ENCODE measurements at regions not wholly inside any gene's neighbourhood (a gene's known extent, or its start where the extent isn't known, plus 50 kb on each side); places are given as distances from the start of the nearest gene placed in this dataset.

- no peak for FAIRE-seq
- H3K4me3 ChIP-seq (ENCODE audit: extremely low read depth in 1 of 4, insufficient read depth in 2 of 4, low read depth in 3 of 4, low read length in 4 of 4): no peak overlapping the region
- no peak overlapping the region for H3K18ac ChIP-seq (ENCODE audit: extremely low read depth, low read length)
- no peaks in the 10 kb centered on the region for H3K27me3 ChIP-seq (replicated peaks in 1 of 4; ENCODE audit: control insufficient read depth in 3 of 4, extremely low read depth in 1 of 4, insufficient read depth in 3 of 4, low read length in 3 of 4)
- no peak overlapping the region for H3K4ac ChIP-seq (replicated peaks; ENCODE audit: insufficient read length, low read depth, low read length)
- no peak overlapping the region for H3K4me2 ChIP-seq (ENCODE audit: insufficient read depth in 1 of 2, low read depth in 2 of 2, low read length in 2 of 2)
- no peaks in the 10 kb centered on the region for H3K4me1 ChIP-seq (replicated peaks in 1 of 4; ENCODE audit: control insufficient read depth in 3 of 4, insufficient read depth in 4 of 4, low read length in 3 of 4)
- no peaks in the 10 kb centered on the region for H3K23me2 ChIP-seq (ENCODE audit: low read depth, low read length)
- peaks cover 0 to 4% of the 10 kb centered on the region in 2 experiments; a peak in 1 of 4 replicates for H3K9me3 ChIP-seq (ENCODE audit: insufficient read depth in 2 of 2, low read depth in 1 of 2, low read length in 1 of 2)
- 94% methylated on average over 1 of the region's 1 CpG; no CpG with 5 or more reads in 1 of the 2 experiments for WGBS, 2 experiments (ENCODE audit: extremely low coverage in 1 of 2, insufficient coverage in 1 of 2, insufficient read length in 1 of 2, insufficient replicate concordance in 2 of 2, low coverage in 1 of 2, low lambda C conversion rate in 2 of 2, missing lambda C conversion rate in 1 of 2)
- no peak overlapping the region for H3K23ac ChIP-seq (ENCODE audit: insufficient read length)
- H4K91ac ChIP-seq (replicated peaks; ENCODE audit: insufficient read length, low read length): no peak overlapping the region
- H3K56ac ChIP-seq (replicated peaks; ENCODE audit: insufficient read length, low read depth, low read length): no peak overlapping the region
- H2BK12ac ChIP-seq (ENCODE audit: low read depth, low read length): no peak overlapping the region
- no peak overlapping the region for H2AK5ac ChIP-seq (ENCODE audit: low read depth, low read length)
- no peak overlapping the region for H3K27ac ChIP-seq (ENCODE audit: low read depth, low read length)
- no peaks in the 10 kb centered on the region for H4K20me1 ChIP-seq (replicated peaks in 1 of 2; ENCODE audit: control insufficient read depth in 1 of 2, insufficient read depth in 2 of 2, low read length in 2 of 2)
- H3K79me1 ChIP-seq (ENCODE audit: low read depth, low read length): no peaks in the 10 kb centered on the region
- no peak overlapping the region for H3K14ac ChIP-seq (ENCODE audit: insufficient read length)
- H2BK5ac ChIP-seq (ENCODE audit: low read depth, low read length): no peak overlapping the region
- H3K36me3 ChIP-seq (ENCODE audit: control insufficient read depth in 2 of 4, insufficient read depth in 4 of 4, low read length in 3 of 4): no peaks in the 10 kb centered on the region
- H2AFZ ChIP-seq (ENCODE audit: low read length): no peak overlapping the region
- no peak overlapping the region for H2BK15ac ChIP-seq (ENCODE audit: low read length)
- ChIA-PET POLR2A (ENCODE audit: partially characterized antibody) (no interaction called here), CTCF (ENCODE audit: partially characterized antibody) (no interaction called here)
- H2BK20ac ChIP-seq (ENCODE audit: low read length): no peak overlapping the region
- H4K8ac ChIP-seq (ENCODE audit: extremely low read depth, insufficient read depth, low read length): no peak overlapping the region
- no peak overlapping the region for H2BK120ac ChIP-seq (replicated peaks; ENCODE audit: low read depth, low read length)
- DNase-seq (ENCODE audit: low read depth in 1 of 2, low spot score in 2 of 2): no peak
- no peaks in the 10 kb centered on the region for H3K79me2 ChIP-seq (ENCODE audit: control insufficient read depth in 1 of 2, insufficient read depth in 2 of 2, low read length in 2 of 2)
- no peak overlapping the region for H4K5ac ChIP-seq (ENCODE audit: insufficient read length, low read depth, low read length)
- H3K9ac ChIP-seq (replicated peaks in 1 of 4; ENCODE audit: extremely low read depth in 1 of 4, low read depth in 3 of 4, low read length in 3 of 4): no peak overlapping the region
- TF ChIP-seq GTF2F1 (IDR thresholded peaks at IDR 0.05; ENCODE audit: borderline replicate concordance, low read depth, low read length): no peak
- TF ChIP-seq NANOG (IDR thresholded peaks at IDR 0.05; ENCODE audit: insufficient read depth, low read depth, low read length, poor library complexity, severe bottlenecking): no peak
- TF ChIP-seq RXRA (IDR thresholded peaks at IDR 0.05; ENCODE audit: insufficient read depth, low read depth, low read length): no peak
- no peak for TF ChIP-seq SP1 (IDR thresholded peaks at IDR 0.05; ENCODE audit: low read depth, low read length)
- no peak for TF ChIP-seq TAF7 (optimal IDR thresholded peaks at IDR 0.05; ENCODE audit: borderline replicate concordance, low read depth, low read length)
- TF ChIP-seq TCF12 (IDR thresholded peaks at IDR 0.05; ENCODE audit: low read depth, low read length): no peak
- TF ChIP-seq TBP (IDR thresholded peaks at IDR 0.05; ENCODE audit: low read depth, low read length): no peak
- TF ChIP-seq SRF (IDR thresholded peaks at IDR 0.05; ENCODE audit: low read depth, low read length): no peak
- no peak for TF ChIP-seq ATF2 (IDR thresholded peaks at IDR 0.05; ENCODE audit: low read length)
- TF ChIP-seq CTBP2 (IDR thresholded peaks at IDR 0.05; ENCODE audit: borderline replicate concordance, insufficient read depth, insufficient read length, low read length): no peak
- no peak for TF ChIP-seq HDAC6 (IDR thresholded peaks at IDR 0.05; ENCODE audit: low read depth, low read length)
- TF ChIP-seq BRCA1 (IDR thresholded peaks at IDR 0.05; ENCODE audit: low read depth, low read length): no peak
- no peak for TF ChIP-seq EZH2 (IDR thresholded peaks at IDR 0.05; ENCODE audit: low read depth, low read length, severe bottlenecking)
- no peak for TF ChIP-seq SIRT6 (IDR thresholded peaks at IDR 0.05; ENCODE audit: low read length)
These were observed 921.4 kb downstream of the MCTP2 start for GRCh38 chr15:95152741-95153140.

Measured in H1 (cell line).